ENCODE measurements at regions not wholly inside any gene's neighbourhood (a gene's known extent, or its start where the extent isn't known, plus 50 kb on each side); places are given as distances from the start of the nearest gene placed in this dataset.

GRCh38 chr2:217415316-217415715, 555.5 kb upstream of the TNP1 start:
- H3K36me3 Mint-ChIP-seq: no peaks in the 10 kb centered on the region
- no peak overlapping the region for H3K4me3 Mint-ChIP-seq
- no peaks in the 10 kb centered on the region for H3K27me3 Mint-ChIP-seq
- H3K27ac Mint-ChIP-seq: no peak overlapping the region
- no peaks in the 10 kb centered on the region for H3K4me1 Mint-ChIP-seq (ENCODE audit: low read depth)
- H3K9me3 Mint-ChIP-seq (ENCODE audit: low read depth): no peaks in the 10 kb centered on the region

GRCh38 chr2:217414429-217414828, 554.6 kb upstream of the TNP1 start:
- Mint-ChIP-seq H3K4me1 (ENCODE audit: low read depth) (no peaks in the 10 kb centered on the region), H3K9me3 (ENCODE audit: low read depth) (no peaks in the 10 kb centered on the region), H3K4me3 (no peak overlapping the region), H3K27ac (no peak overlapping the region), H3K27me3 (no peaks in the 10 kb centered on the region), H3K36me3 (no peaks in the 10 kb centered on the region)

GRCh38 chr2:217413193-217413592, 553.3 kb upstream of the TNP1 start:
- no peaks in the 10 kb centered on the region for H3K4me1 Mint-ChIP-seq (ENCODE audit: low read depth)
- H3K27ac Mint-ChIP-seq: no peak overlapping the region
- no peaks in the 10 kb centered on the region for H3K27me3 Mint-ChIP-seq
- H3K4me3 Mint-ChIP-seq: no peak overlapping the region
- H3K36me3 Mint-ChIP-seq: no peaks in the 10 kb centered on the region
- no peaks in the 10 kb centered on the region for H3K9me3 Mint-ChIP-seq (ENCODE audit: low read depth)

GRCh38 chr2:217412721-217413120, 552.9 kb upstream of the TNP1 start:
- no peak overlapping the region for H3K4me3 Mint-ChIP-seq
- no peaks in the 10 kb centered on the region for H3K36me3 Mint-ChIP-seq
- no peaks in the 10 kb centered on the region for H3K27me3 Mint-ChIP-seq
- H3K27ac Mint-ChIP-seq: no peak overlapping the region
- H3K4me1 Mint-ChIP-seq (ENCODE audit: low read depth): no peaks in the 10 kb centered on the region
- H3K9me3 Mint-ChIP-seq (ENCODE audit: low read depth): no peaks in the 10 kb centered on the region

GRCh38 chr2:217412277-217412676, 552.4 kb upstream of the TNP1 start:
- H3K9me3 Mint-ChIP-seq (ENCODE audit: low read depth): no peaks in the 10 kb centered on the region
- H3K27me3 Mint-ChIP-seq: no peaks in the 10 kb centered on the region
- H3K4me3 Mint-ChIP-seq: no peak overlapping the region
- no peaks in the 10 kb centered on the region for H3K36me3 Mint-ChIP-seq
- no peak overlapping the region for H3K27ac Mint-ChIP-seq
- H3K4me1 Mint-ChIP-seq (ENCODE audit: low read depth): no peaks in the 10 kb centered on the region

GRCh38 chr2:217410681-217410960, 550.8 kb upstream of the TNP1 start:
- Mint-ChIP-seq H3K4me3 (no peak overlapping the region), H3K4me1 (ENCODE audit: low read depth) (no peaks in the 10 kb centered on the region), H3K27ac (no peak overlapping the region), H3K9me3 (ENCODE audit: low read depth) (no peaks in the 10 kb centered on the region), H3K36me3 (no peaks in the 10 kb centered on the region), H3K27me3 (no peaks in the 10 kb centered on the region)

- H3K9me3 Mint-ChIP-seq (ENCODE audit: low read depth): no peaks in the 10 kb centered on the region
- no peaks in the 10 kb centered on the region for H3K36me3 Mint-ChIP-seq
- no peaks in the 10 kb centered on the region for H3K27me3 Mint-ChIP-seq
- H3K4me3 Mint-ChIP-seq: no peak overlapping the region
- no peaks in the 10 kb centered on the region for H3K4me1 Mint-ChIP-seq (ENCODE audit: low read depth)
- no peak overlapping the region for H3K27ac Mint-ChIP-seq
Observed at GRCh38 chr2:217409949-217410680, 550.3 kb upstream of the TNP1 start.

- Mint-ChIP-seq H3K4me3 (no peak overlapping the region), H3K9me3 (ENCODE audit: low read depth) (no peaks in the 10 kb centered on the region), H3K36me3 (no peaks in the 10 kb centered on the region), H3K27me3 (no peaks in the 10 kb centered on the region), H3K27ac (no peak overlapping the region), H3K4me1 (ENCODE audit: low read depth) (no peaks in the 10 kb centered on the region)
Observed at GRCh38 chr2:217407362-217407761, 547.5 kb upstream of the TNP1 start.

- Mint-ChIP-seq H3K36me3 (no peaks in the 10 kb centered on the region), H3K27me3 (no peaks in the 10 kb centered on the region), H3K27ac (no peak overlapping the region), H3K9me3 (ENCODE audit: low read depth) (no peaks in the 10 kb centered on the region), H3K4me3 (no peak overlapping the region), H3K4me1 (ENCODE audit: low read depth) (peaks cover 4% of the 10 kb centered on the region)
Observed at GRCh38 chr2:217404236-217404760, 544.4 kb upstream of the TNP1 start.

- Mint-ChIP-seq H3K27me3 (no peaks in the 10 kb centered on the region), H3K27ac (no peak overlapping the region), H3K36me3 (no peaks in the 10 kb centered on the region), H3K9me3 (ENCODE audit: low read depth) (no peaks in the 10 kb centered on the region), H3K4me3 (no peak overlapping the region), H3K4me1 (ENCODE audit: low read depth) (peaks cover 16% of the 10 kb centered on the region)
Observed at GRCh38 chr2:217402761-217403383, 543.0 kb upstream of the TNP1 start.

- H3K36me3 Mint-ChIP-seq: no peaks in the 10 kb centered on the region
- no peak overlapping the region for H3K27ac Mint-ChIP-seq
- H3K27me3 Mint-ChIP-seq: no peaks in the 10 kb centered on the region
- no peak overlapping the region for H3K4me3 Mint-ChIP-seq
- H3K4me1 Mint-ChIP-seq (ENCODE audit: low read depth): peaks cover 17% of the 10 kb centered on the region
- H3K9me3 Mint-ChIP-seq (ENCODE audit: low read depth): no peaks in the 10 kb centered on the region
Observed at GRCh38 chr2:217402144-217402543, 542.3 kb upstream of the TNP1 start.

GRCh38 chr2:217399291-217399690, 539.4 kb upstream of the TNP1 start:
- H3K9me3 Mint-ChIP-seq (ENCODE audit: low read depth): no peaks in the 10 kb centered on the region
- H3K27me3 Mint-ChIP-seq: no peaks in the 10 kb centered on the region
- H3K27ac Mint-ChIP-seq: peak overlapping the region; percentile 84
- peak overlapping the region; percentile 75 for H3K4me3 Mint-ChIP-seq
- H3K4me1 Mint-ChIP-seq (ENCODE audit: low read depth): peaks cover 17% of the 10 kb centered on the region
- H3K36me3 Mint-ChIP-seq: no peaks in the 10 kb centered on the region

GRCh38 chr2:217398860-217399259, 539.0 kb upstream of the TNP1 start:
- no peaks in the 10 kb centered on the region for H3K27me3 Mint-ChIP-seq
- no peaks in the 10 kb centered on the region for H3K9me3 Mint-ChIP-seq (ENCODE audit: low read depth)
- no peaks in the 10 kb centered on the region for H3K36me3 Mint-ChIP-seq
- peak overlapping the region; percentile 84 for H3K27ac Mint-ChIP-seq
- H3K4me3 Mint-ChIP-seq: peak overlapping the region; percentile 75
- H3K4me1 Mint-ChIP-seq (ENCODE audit: low read depth): peaks cover 17% of the 10 kb centered on the region

GRCh38 chr2:217398101-217398500, 538.2 kb upstream of the TNP1 start:
- H3K4me1 Mint-ChIP-seq (ENCODE audit: low read depth): peaks cover 17% of the 10 kb centered on the region
- H3K27me3 Mint-ChIP-seq: no peaks in the 10 kb centered on the region
- H3K9me3 Mint-ChIP-seq (ENCODE audit: low read depth): no peaks in the 10 kb centered on the region
- no peaks in the 10 kb centered on the region for H3K36me3 Mint-ChIP-seq
- peak overlapping the region; percentile 84 for H3K27ac Mint-ChIP-seq
- no peak overlapping the region for H3K4me3 Mint-ChIP-seq

- H3K36me3 Mint-ChIP-seq: peaks cover 4% of the 10 kb centered on the region
- H3K9me3 Mint-ChIP-seq (ENCODE audit: low read depth): peaks cover 5% of the 10 kb centered on the region
- H3K4me1 Mint-ChIP-seq (ENCODE audit: low read depth): peaks cover 17% of the 10 kb centered on the region
- H3K4me3 Mint-ChIP-seq: no peak overlapping the region
- no peak overlapping the region for H3K27ac Mint-ChIP-seq
- H3K27me3 Mint-ChIP-seq: no peaks in the 10 kb centered on the region
Observed at GRCh38 chr2:217396586-217396985, 536.7 kb upstream of the TNP1 start.

- peaks cover 17% of the 10 kb centered on the region for H3K4me1 Mint-ChIP-seq (ENCODE audit: low read depth)
- H3K27me3 Mint-ChIP-seq: no peaks in the 10 kb centered on the region
- H3K27ac Mint-ChIP-seq: no peak overlapping the region
- no peak overlapping the region for H3K4me3 Mint-ChIP-seq
- peaks cover 8% of the 10 kb centered on the region for H3K9me3 Mint-ChIP-seq (ENCODE audit: low read depth)
- H3K36me3 Mint-ChIP-seq: peaks cover 7% of the 10 kb centered on the region
Observed at GRCh38 chr2:217396165-217396564, 536.3 kb upstream of the TNP1 start.
